Nephron progenitor cell (in vitro differentiated cells): ENCODE measurements at regions not wholly inside any gene's neighbourhood (a gene's known extent, or its start where the extent isn't known, plus 50 kb on each side); places are given as distances from the start of the nearest gene placed in this dataset.
A peak's percentile ranks its signal among the peaks of the same experiment; 100 is the strongest.

Experiments used
- DNase-seq: peaks from one replicate; pipeline ENCODE4 v3.0.0; 2021
- H3K27ac Mint-ChIP-seq: 2 replicates; pipeline ENCODE4 v1.8.0; 2021; ENCODE audit warnings: mild to moderate bottlenecking, moderate library complexity, mixed read lengths
- H3K27me3 Mint-ChIP-seq: 2 replicates; pipeline ENCODE4 v1.8.0; 2021; ENCODE audit warnings: mild to moderate bottlenecking, low read depth, mixed read lengths; ENCODE audit not compliant: poor library complexity
- H3K36me3 Mint-ChIP-seq: 2 replicates; pipeline ENCODE4 v1.8.0; 2021; ENCODE audit warnings: low read depth, mixed read lengths
- H3K4me1 Mint-ChIP-seq: 2 replicates; pipeline ENCODE4 v1.8.0; 2021; ENCODE audit warnings: mixed read lengths
- H3K4me3 Mint-ChIP-seq: 2 replicates; pipeline ENCODE4 v1.8.0; 2021; ENCODE audit warnings: mild to moderate bottlenecking, moderate library complexity, mixed read lengths
- H3K9me3 Mint-ChIP-seq: 2 replicates; pipeline ENCODE4 v1.8.0; 2021; ENCODE audit warnings: mild to moderate bottlenecking, moderate library complexity, mixed read lengths
- TF ChIP-seq, protein P1 (sequence below): fragments of 200-600 bp; sonication (generic); IDR thresholded peaks from 2 replicates; pipeline ENCODE4 v1.5.0; 2021; ENCODE audit warnings: antibody characterized with exemption

DNA sequence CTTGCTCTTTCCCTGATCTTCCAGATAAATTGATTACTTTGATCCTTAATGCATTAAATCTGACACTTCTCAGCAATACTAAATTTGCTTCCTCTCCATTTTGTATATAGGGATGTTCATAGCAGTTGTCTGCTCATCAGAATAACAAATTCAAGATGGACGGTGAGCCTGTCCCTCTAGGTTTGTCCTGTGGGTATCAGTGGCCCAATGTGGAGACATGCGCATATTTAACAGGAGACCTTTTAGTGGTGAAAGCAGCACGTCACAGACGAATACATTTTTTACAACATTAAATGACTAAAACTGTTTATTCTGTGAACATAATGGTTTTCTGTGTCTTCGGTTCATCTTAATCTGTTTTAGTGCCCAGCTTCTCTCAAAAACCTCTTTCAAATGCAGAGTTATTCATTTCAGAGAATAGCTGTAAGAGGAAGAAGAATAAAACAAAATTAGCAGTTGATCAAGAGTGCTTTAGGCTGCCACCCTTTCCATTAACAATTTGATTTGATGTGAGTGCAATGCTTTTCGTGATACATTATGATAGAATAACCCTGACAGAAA lies 1970.4 kb upstream of the WWC1 start:
- H3K4me1 Mint-ChIP-seq = peaks cover 49% of the 10 kb centered on the region
- H3K27ac Mint-ChIP-seq = no peak overlapping the region
- H3K36me3 Mint-ChIP-seq = no peaks in the 10 kb centered on the region
- H3K27me3 Mint-ChIP-seq = no peaks in the 10 kb centered on the region
- no peak overlapping the region for H3K4me3 Mint-ChIP-seq
- TF ChIP-seq, protein P1, sequence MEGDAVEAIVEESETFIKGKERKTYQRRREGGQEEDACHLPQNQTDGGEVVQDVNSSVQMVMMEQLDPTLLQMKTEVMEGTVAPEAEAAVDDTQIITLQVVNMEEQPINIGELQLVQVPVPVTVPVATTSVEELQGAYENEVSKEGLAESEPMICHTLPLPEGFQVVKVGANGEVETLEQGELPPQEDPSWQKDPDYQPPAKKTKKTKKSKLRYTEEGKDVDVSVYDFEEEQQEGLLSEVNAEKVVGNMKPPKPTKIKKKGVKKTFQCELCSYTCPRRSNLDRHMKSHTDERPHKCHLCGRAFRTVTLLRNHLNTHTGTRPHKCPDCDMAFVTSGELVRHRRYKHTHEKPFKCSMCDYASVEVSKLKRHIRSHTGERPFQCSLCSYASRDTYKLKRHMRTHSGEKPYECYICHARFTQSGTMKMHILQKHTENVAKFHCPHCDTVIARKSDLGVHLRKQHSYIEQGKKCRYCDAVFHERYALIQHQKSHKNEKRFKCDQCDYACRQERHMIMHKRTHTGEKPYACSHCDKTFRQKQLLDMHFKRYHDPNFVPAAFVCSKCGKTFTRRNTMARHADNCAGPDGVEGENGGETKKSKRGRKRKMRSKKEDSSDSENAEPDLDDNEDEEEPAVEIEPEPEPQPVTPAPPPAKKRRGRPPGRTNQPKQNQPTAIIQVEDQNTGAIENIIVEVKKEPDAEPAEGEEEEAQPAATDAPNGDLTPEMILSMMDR = no peak
- no peak for DNase-seq
- peaks cover 4% of the 10 kb centered on the region for H3K9me3 Mint-ChIP-seq

DNA sequence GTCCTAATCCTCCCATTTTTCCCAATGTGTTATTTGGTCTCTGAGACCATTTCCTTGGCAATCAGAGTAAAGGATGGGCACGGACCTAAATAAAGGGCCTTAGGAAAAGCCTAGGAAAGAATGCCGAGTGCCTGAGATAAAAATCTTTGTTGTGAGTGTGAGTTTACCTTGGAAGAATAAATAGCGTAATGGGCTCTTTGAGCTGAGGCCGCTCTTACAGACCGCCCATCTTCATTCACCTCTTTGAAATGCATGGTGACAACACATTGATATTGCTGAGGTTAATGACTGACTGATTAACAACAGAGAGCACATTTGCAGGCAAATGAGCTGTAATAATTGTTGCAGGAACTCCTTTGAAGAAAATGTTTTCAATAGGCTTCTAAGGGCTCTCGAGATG lies 1967.1 kb upstream of the WWC1 start:
- H3K36me3 Mint-ChIP-seq = no peaks in the 10 kb centered on the region
- H3K4me1 Mint-ChIP-seq = peaks cover 45% of the 10 kb centered on the region
- H3K9me3 Mint-ChIP-seq = peaks cover 4% of the 10 kb centered on the region
- DNase-seq = no peak
- H3K27me3 Mint-ChIP-seq = no peaks in the 10 kb centered on the region
- H3K27ac Mint-ChIP-seq = no peak overlapping the region
- TF ChIP-seq, protein P1 = no peak
- H3K4me3 Mint-ChIP-seq = no peak overlapping the region

DNA sequence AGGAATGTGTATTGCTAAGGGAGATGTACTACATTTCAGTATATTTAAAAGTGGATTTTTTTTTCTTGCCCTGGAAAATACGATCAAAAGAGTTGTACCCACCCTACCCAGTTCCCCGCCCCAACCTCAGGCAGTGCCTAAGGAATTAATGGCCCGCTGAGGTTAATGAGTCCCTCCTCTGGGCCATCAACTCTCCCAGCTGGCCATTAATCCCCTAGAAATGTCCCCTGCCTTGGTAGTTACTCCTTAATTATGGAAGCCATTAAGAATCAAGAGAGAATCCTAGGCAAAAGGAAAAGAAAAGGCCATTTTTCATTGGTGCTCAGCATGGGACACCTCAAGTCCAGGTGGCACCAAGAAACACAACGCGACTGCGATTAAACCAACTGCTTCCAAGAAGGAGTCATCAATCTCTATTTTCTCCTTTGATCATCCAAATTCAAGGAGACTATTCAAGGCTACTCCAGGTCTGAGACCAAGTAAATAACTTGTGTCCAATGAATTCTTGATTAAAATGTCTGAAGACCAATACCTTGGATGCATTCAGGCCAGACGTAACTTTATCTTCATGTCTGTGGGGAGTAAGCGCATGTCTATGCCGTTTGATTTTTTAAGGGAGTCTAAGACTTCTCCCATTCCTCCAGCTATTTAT lies 1962.2 kb upstream of the WWC1 start:
- peak overlapping the region; percentile 77 for H3K27ac Mint-ChIP-seq
- DNase-seq = peak; percentile 12
- H3K36me3 Mint-ChIP-seq = no peaks in the 10 kb centered on the region
- TF ChIP-seq, protein P1 = no peak
- H3K4me1 Mint-ChIP-seq = peaks cover 38% of the 10 kb centered on the region
- no peak overlapping the region for H3K4me3 Mint-ChIP-seq
- H3K27me3 Mint-ChIP-seq = no peaks in the 10 kb centered on the region
- H3K9me3 Mint-ChIP-seq = peaks cover 4% of the 10 kb centered on the region

DNA sequence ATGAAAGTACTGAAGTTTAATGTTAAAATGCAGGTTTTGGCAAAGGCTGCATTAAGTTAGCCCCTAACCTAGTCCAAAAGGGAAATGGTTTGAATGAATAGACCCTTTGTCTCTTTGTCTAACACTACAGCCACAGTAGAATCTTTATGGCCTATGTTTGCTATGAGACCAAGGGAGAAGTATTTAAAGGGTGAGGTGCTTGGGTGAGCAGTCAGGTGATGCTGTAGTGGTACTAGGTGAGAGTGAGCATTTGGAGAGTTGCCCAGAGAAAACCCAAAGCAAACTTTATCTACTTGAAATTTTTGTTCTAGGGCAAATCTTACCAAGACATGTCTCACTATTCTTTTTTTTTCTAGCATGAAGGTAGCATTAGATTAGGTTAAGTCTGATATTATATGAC lies 1961.4 kb upstream of the WWC1 start:
- Mint-ChIP-seq H3K27me3 (no peaks in the 10 kb centered on the region), H3K4me1 (peaks cover 31% of the 10 kb centered on the region), H3K9me3 (no peaks in the 10 kb centered on the region), H3K36me3 (peaks cover under 1% of the 10 kb centered on the region), H3K4me3 (no peak overlapping the region), H3K27ac (no peak overlapping the region)
- TF ChIP-seq, protein P1 = no peak
- DNase-seq = no peak

DNA sequence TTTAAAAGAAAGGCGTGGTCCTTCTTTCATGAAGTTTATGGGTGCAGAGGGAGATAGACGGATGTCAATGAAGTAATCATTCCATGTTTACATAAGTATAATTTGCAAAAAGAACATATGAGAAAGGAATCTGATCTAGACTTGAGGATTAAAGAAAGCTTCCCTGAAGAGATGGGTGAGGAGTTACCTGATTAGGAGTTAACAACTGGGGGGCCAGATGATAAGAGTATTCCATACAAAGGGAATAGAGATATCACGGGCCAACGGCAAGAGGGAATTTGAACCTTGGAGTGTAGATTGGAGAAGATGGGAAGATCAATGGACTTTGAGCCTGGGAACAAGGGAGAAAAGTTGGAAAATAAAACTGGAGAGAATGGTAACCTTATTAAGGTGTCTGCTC lies 1959.9 kb upstream of the WWC1 start:
- TF ChIP-seq, protein P1 = no peak
- Mint-ChIP-seq H3K4me3 (no peak overlapping the region), H3K9me3 (peaks cover 5% of the 10 kb centered on the region), H3K27ac (no peak overlapping the region), H3K27me3 (no peaks in the 10 kb centered on the region), H3K4me1 (peaks cover 23% of the 10 kb centered on the region), H3K36me3 (peaks cover 4% of the 10 kb centered on the region)
- no peak for DNase-seq

DNA sequence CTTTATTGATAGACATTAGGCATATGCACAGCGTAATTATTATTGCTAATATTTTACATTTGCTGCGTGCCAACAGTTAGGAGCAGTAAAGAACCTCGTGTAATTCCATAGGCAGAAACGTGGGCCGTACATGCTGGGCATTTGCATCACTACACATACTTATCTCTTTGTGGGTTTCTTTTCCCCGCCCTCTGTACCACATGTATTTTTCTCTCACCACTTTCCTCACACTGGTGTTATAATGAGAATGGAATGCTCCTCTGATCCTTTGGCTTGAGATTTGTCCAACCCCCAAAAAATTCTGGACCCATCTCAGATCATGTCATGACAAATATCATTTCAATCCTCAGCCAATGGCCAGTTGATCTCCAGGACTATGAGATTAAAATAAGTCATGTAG lies 1952.6 kb upstream of the WWC1 start:
- Mint-ChIP-seq H3K4me1 (peaks cover 11% of the 10 kb centered on the region), H3K36me3 (peaks cover 4% of the 10 kb centered on the region), H3K9me3 (peaks cover 5% of the 10 kb centered on the region), H3K27me3 (no peaks in the 10 kb centered on the region), H3K27ac (no peak overlapping the region), H3K4me3 (no peak overlapping the region)
- TF ChIP-seq, protein P1 = no peak
- DNase-seq = no peak
